CD14-positive monocyte (primary cell): ENCODE measurements at regions not wholly inside any gene's neighbourhood (a gene's known extent, or its start where the extent isn't known, plus 50 kb on each side); places are given as distances from the start of the nearest gene placed in this dataset.

Experiments
- DNase-seq, 3 donors: peaks; one replicate each; pipeline ENCODE4 v3.0.0-alpha.2; 2011 to 2022
- H2AFZ ChIP-seq: 2 replicates; pipeline ENCODE4 v1.6.0; 2012; ENCODE audit warnings: mild to moderate bottlenecking, low read depth, low read length, inconsistent platforms; ENCODE audit not compliant: insufficient read depth, poor library complexity, severe bottlenecking
- H3K27ac ChIP-seq, 2 donors: 1 replicate in 1 of 2; 2 replicates in 1 of 2; pipeline ENCODE4 v1.5.1; 2012 to 2013; ENCODE audit warnings: low read length in 2 of 2, control low read depth in 1 of 2, inconsistent platforms in 1 of 2, low read depth in 1 of 2, mild to moderate bottlenecking in 1 of 2
- H3K27me3 ChIP-seq, 2 donors: one replicate each; pipeline versions ENCODE4 v1.6.0 to v1.6.1; 2011 to 2013; ENCODE audit warnings: low read length in 2 of 2; ENCODE audit not compliant: control insufficient read depth in 2 of 2, insufficient read depth in 2 of 2
- H3K36me3 ChIP-seq, 2 donors: replicated peaks in 1 of 2; 1 replicate in 1 of 2; 2 replicates in 1 of 2; pipeline versions ENCODE4 v1.5.1 to v1.6.1; 2012 to 2013; ENCODE audit warnings: low read length in 2 of 2, control low read depth in 1 of 2, inconsistent platforms in 1 of 2, mild to moderate bottlenecking in 1 of 2; ENCODE audit not compliant: insufficient read depth in 2 of 2, control insufficient read depth in 1 of 2
- H3K4me1 ChIP-seq, 2 donors: 1 replicate in 1 of 2; 2 replicates in 1 of 2; pipeline versions ENCODE4 v1.5.1 to v1.6.1; 2012 to 2013; ENCODE audit warnings: low read length in 2 of 2, control low read depth in 1 of 2, inconsistent platforms in 1 of 2, mild to moderate bottlenecking in 1 of 2, moderate library complexity in 1 of 2; ENCODE audit not compliant: insufficient read depth in 2 of 2, control insufficient read depth in 1 of 2
- H3K4me2 ChIP-seq: replicated peaks from 2 replicates; pipeline ENCODE3; 2012; ENCODE audit warnings: low read length, moderate library complexity, mild to moderate bottlenecking; ENCODE audit not compliant: poor library complexity, severe bottlenecking; ENCODE audit errors: extremely low read depth
- H3K4me3 ChIP-seq, 3 experiments: fragments of 200-600 bp in 1 of 3; sonication (generic) in 1 of 3; replicated peaks in 1 of 3; 1 replicate in 2 of 3; 2 replicates in 1 of 3; pipeline ENCODE4 v1.5.1; 2011 to 2013; ENCODE audit warnings: low read length in 3 of 3, mild to moderate bottlenecking in 3 of 3, control low read depth in 2 of 3, low read depth in 2 of 3, inconsistent platforms in 1 of 3, moderate library complexity in 1 of 3
- H3K79me2 ChIP-seq: 2 replicates; pipeline ENCODE4 v1.6.0; 2012; ENCODE audit warnings: mild to moderate bottlenecking, control low read depth, inconsistent platforms, low read length, moderate library complexity; ENCODE audit not compliant: insufficient read depth
- H3K9ac ChIP-seq: 2 replicates; pipeline ENCODE4 v1.6.0; 2017; ENCODE audit warnings: low read length, mild to moderate bottlenecking; ENCODE audit not compliant: insufficient read depth, poor library complexity, severe bottlenecking
- H3K9me3 ChIP-seq, 2 donors: replicated peaks in 1 of 2; 1 replicate in 1 of 2; 2 replicates in 1 of 2; pipeline versions ENCODE4 v1.5.1 to v1.6.1; 2012 to 2013; ENCODE audit warnings: low read length in 2 of 2, control low read depth in 1 of 2; ENCODE audit not compliant: control insufficient read depth in 1 of 2, insufficient read depth in 1 of 2
- H4K20me1 ChIP-seq: 2 replicates; pipeline ENCODE4 v1.6.0; 2012; ENCODE audit warnings: mild to moderate bottlenecking, low read length, control low read depth, moderate library complexity; ENCODE audit not compliant: insufficient read depth
- H3K27ac Mint-ChIP-seq, 7 donors: one replicate each; pipeline ENCODE4 v1.8.0; 2020; ENCODE audit warnings: mild to moderate bottlenecking in 7 of 7, mixed read lengths in 7 of 7, moderate library complexity in 6 of 7, inconsistent platforms in 2 of 7
- H3K27me3 Mint-ChIP-seq, 3 donors: one replicate each; pipeline ENCODE4 v1.8.0; 2021 to 2022; ENCODE audit warnings: low read depth in 3 of 3, mild to moderate bottlenecking in 3 of 3, mixed read lengths in 3 of 3, moderate library complexity in 3 of 3, inconsistent platforms in 1 of 3
- H3K36me3 Mint-ChIP-seq, 2 donors: one replicate each; pipeline ENCODE4 v1.8.0; 2020; ENCODE audit warnings: mixed read lengths in 2 of 2, inconsistent platforms in 1 of 2, mild to moderate bottlenecking in 1 of 2
- H3K4me1 Mint-ChIP-seq: one replicate; pipeline ENCODE4 v1.8.0; 2020; ENCODE audit warnings: mild to moderate bottlenecking, mixed read lengths
- H3K4me3 Mint-ChIP-seq, 2 donors: one replicate each; pipeline ENCODE4 v1.8.0; 2020; ENCODE audit warnings: mild to moderate bottlenecking in 2 of 2, mixed read lengths in 2 of 2, moderate library complexity in 1 of 2
- H3K9me3 Mint-ChIP-seq, 7 donors: one replicate each; pipeline ENCODE4 v1.8.0; 2020 to 2022; ENCODE audit warnings: mixed read lengths in 7 of 7, mild to moderate bottlenecking in 6 of 7, moderate library complexity in 6 of 7, inconsistent platforms in 2 of 7
- WGBS: methylation state at CpG from one replicate; pipeline ENCODE4 v1.1.5; 2013; ENCODE audit warnings: missing lambda C conversion rate; ENCODE audit not compliant: insufficient coverage; 5-methylcytosine and 5-hydroxymethylcytosine counted together
- intact Hi-C, 2 donors: fragments of 100-400 bp; cut with micrococcal nuclease; formaldehyde crosslinking; loops; one replicate each; pipeline versions ENCODE4 v1.15.0 to v1.15.1; 2023
- TF ChIP-seq, protein P1 (sequence below): fragments of 200-600 bp; IDR thresholded peaks from one replicate; pipeline ENCODE4 v1.8.0; 2022; ENCODE audit warnings: antibody characterized with exemption, mild to moderate bottlenecking

DNA sequence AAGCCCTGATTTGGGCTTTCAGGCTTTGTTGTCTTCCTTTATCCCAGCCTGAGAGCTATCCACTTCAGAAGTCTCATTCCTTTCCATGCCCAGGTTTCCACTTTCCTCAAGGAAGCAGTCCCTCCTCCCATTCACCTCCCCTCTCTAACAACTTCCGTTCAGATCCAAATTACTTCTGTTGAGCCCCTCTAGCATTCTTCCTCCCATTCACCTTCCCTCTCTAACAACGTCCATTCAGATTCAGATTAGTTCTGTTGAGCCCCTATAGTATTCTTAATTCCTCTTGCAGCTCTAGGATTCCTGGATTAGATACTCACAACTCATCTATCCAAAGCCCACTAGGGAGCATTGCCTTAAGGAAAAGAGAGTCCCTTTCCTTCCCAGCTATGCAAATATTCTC is 216.8 kb downstream of the RAD51AP2 start:
- Mint-ChIP-seq H3K4me1 (no peaks in the 10 kb centered on the region), H3K36me3 (no peaks in the 10 kb centered on the region), H3K27me3 (peaks cover 0 to 2% (median 0%) of the 10 kb centered on the region in 3 donors), H3K9me3 (peaks cover 0 to 2% (median 0%) of the 10 kb centered on the region in 7 donors), H3K4me3 (no peak overlapping the region), H3K27ac (no peak overlapping the region)
- Histone ChIP-seq H3K9ac (no peak overlapping the region), H3K4me2 (no peak overlapping the region), H3K79me2 (no peaks in the 10 kb centered on the region), H3K27me3 (no peaks in the 10 kb centered on the region), H3K4me3 (no peak overlapping the region), H3K36me3 (no peaks in the 10 kb centered on the region), H3K4me1 (no peaks in the 10 kb centered on the region), H2AFZ (no peak overlapping the region), H3K27ac (no peak overlapping the region), H3K9me3 (no peaks in the 10 kb centered on the region), H4K20me1 (no peaks in the 10 kb centered on the region)
- WGBS: 88% methylated on average over 2 of the region's 2 CpGs
- TF ChIP-seq, protein P1, sequence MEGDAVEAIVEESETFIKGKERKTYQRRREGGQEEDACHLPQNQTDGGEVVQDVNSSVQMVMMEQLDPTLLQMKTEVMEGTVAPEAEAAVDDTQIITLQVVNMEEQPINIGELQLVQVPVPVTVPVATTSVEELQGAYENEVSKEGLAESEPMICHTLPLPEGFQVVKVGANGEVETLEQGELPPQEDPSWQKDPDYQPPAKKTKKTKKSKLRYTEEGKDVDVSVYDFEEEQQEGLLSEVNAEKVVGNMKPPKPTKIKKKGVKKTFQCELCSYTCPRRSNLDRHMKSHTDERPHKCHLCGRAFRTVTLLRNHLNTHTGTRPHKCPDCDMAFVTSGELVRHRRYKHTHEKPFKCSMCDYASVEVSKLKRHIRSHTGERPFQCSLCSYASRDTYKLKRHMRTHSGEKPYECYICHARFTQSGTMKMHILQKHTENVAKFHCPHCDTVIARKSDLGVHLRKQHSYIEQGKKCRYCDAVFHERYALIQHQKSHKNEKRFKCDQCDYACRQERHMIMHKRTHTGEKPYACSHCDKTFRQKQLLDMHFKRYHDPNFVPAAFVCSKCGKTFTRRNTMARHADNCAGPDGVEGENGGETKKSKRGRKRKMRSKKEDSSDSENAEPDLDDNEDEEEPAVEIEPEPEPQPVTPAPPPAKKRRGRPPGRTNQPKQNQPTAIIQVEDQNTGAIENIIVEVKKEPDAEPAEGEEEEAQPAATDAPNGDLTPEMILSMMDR: no peak
- no peak for DNase-seq
- intact Hi-C loops: no loop called here

DNA sequence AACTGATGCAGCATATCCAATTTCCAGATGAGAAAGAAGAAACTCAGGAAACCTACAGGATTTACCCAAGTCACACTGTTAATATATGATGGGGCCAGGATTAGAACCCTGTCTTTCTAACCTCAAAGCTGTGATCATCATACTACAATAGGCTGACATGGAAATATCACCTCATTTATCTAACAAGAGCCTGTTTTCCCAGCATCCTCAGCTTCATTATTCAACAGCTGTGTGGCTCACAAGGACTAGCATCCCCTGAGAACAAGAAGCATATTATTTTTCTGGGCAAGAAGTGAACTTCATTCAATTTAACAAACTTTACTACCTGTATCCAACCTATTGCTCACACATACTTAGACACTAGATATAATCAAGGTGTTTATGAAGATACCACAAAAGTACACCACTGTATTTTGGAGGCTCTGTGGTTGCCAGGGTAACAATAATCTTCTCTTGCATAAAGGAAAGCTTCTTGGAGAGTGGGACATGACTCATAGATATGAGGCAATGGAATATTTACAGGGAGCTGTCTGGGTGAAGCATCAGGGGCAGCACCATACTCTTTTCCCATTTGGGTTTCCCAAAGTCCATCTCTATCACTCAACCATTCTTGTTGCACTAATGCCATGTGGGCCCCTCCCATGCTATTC is 218.2 kb downstream of the RAD51AP2 start:
- Histone ChIP-seq H3K9me3 (no peaks in the 10 kb centered on the region), H3K36me3 (no peaks in the 10 kb centered on the region), H3K27me3 (no peaks in the 10 kb centered on the region), H3K4me2 (no peak overlapping the region), H3K27ac (no peak overlapping the region), H3K4me3 (no peak overlapping the region), H3K4me1 (no peaks in the 10 kb centered on the region), H4K20me1 (no peaks in the 10 kb centered on the region), H3K9ac (no peak overlapping the region), H2AFZ (no peak overlapping the region), H3K79me2 (no peaks in the 10 kb centered on the region)
- intact Hi-C loops: no loop called here
- peaks cover 0 to 2% (median 0%) of the 10 kb centered on the region in 7 donors for H3K9me3 Mint-ChIP-seq
- H3K4me1 Mint-ChIP-seq: no peaks in the 10 kb centered on the region
- H3K36me3 Mint-ChIP-seq: no peaks in the 10 kb centered on the region
- no peak overlapping the region for H3K27ac Mint-ChIP-seq
- peaks cover 0 to 2% (median 0%) of the 10 kb centered on the region in 3 donors for H3K27me3 Mint-ChIP-seq
- H3K4me3 Mint-ChIP-seq: no peak overlapping the region
- no peak for DNase-seq
- TF ChIP-seq, protein P1: no peak
